GM18520 (cell line): ENCODE measurements at regions not wholly inside any gene's neighbourhood (a gene's known extent, or its start where the extent isn't known, plus 50 kb on each side); places are given as distances from the start of the nearest gene placed in this dataset.
"Not testable (repeated sequence)": the region's sequence is repeated elsewhere in the genome, so short reads cannot be mapped to it uniquely, and the experiment has no call there.

Experiments used
- ATAC-seq: cut with Tn5 transposase; IDR thresholded peaks from one replicate; pipeline ENCODE4 v1.9.1; 2021; ENCODE audit not compliant: unreplicated experiment

DNA sequence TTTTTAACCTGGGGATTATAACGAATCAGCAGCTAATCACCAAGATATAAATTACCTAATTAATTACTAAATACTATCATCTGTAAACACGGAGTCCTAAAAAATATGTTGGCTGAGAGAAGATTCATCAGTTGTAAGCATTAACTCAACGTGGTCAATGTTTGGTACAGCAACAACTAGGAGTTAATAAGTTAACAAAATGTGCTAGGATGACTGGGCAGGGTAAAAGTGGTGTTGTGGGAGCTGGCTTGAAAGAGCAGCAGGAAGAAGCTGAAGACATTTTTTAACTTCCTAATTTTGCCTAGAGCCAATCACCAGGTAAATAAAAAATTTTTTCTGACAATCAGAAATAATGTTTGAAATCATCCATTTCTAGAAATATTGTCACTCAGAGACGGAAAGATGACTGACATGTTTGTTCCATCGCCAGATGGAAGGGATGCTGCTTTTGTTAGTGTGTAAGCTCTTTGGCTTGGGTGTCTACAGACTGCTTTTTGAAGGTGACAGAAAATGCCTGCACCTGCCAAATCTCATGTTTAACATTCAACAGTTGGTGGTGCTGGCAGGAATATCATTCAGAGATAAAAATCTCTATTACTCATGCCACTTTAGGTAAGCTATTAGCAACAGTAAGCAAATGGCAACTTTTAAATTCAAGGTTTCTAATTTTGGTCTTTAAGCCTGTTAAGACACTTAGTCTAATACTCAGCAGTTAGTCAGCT, 1126.9 kb downstream of the STPG2 start:
- ATAC-seq, result no peak

DNA sequence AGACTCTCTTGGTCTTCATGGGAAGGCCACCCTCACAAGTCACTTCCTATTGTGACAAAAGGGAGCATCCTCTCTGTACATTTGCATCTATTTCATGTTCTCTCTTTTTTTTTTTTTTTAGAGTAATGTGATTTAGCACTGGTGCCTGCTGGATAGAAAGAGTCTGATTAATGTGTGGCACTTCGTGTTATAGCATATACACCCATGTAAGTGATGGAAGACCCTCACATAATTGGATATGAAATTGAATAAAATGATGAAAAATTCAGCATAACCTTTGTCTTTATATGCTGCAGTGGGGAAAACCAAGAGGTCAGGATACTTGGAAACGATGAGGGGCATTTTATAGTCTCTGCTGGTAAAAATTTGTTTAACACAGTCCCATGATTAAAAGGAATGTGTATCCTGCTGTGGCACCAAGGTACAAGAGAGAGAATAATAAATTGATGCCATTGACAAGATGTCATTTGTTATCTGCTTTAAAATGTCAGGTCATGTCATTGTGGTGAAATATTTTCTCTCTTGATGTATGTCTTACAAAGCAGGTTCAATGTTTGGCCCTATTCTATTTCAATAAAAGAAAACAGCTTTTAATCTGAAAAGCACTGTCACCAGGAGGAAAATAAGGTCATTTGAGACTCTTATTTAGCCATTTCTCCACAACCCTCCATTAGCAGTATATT, 1115.4 kb downstream of the STPG2 start:
- no peak for ATAC-seq

DNA sequence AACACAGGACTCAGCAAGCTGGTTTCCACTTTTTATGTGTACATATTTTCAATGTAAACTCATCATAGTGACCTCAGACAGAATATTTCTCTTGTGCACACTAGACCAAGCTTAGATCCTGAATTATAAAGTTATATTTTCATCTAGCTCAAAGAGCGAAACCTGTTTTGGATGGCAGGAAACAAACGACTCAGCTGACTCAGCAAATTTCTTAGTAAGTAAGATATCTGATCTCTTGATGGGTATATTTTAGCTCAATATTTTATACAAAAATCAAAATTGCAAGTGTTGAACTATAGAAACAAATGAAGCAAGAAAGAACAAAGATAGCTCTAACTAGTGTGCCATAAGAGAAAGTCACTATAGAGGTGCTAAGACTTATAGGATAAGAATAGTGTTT, 1114.5 kb downstream of the STPG2 start:
- ATAC-seq, result no peak

DNA sequence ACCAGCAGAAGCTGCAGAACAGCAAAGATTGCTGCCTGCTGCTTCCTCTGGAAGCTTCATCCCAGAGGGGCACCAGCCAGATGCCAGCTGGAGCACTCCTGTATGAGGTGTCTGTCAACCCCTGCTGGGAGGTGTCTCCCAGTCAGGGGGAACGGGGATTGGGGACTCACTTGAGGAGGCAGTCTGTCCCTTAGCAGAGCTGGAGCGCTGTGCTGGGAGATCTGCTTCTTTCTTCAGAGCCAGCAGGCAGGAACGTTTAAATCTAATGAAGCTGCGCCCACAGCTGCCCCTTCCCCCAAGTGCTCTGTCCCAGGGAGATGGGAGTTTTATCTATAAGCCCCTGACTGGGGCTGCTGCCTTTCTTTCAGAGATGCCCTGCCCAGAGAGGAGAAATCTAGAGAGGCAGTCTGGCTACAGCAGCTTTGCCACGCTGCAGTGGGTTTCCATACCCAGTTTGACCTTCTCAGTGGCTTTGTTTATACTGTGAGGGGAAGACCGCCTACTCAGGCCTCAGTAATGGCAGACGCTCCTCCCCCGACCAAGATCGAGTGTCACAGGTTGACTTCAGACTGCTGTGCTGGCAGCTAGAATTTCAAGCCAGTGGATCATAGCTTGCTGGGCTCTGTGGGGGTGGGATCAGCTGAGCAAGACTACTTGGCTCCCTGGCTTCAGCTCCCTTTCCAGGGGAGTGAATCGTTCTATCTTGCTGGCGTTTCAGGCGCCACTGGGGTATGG, 1105.7 kb downstream of the STPG2 start:
- not testable (repeated sequence) for ATAC-seq

DNA sequence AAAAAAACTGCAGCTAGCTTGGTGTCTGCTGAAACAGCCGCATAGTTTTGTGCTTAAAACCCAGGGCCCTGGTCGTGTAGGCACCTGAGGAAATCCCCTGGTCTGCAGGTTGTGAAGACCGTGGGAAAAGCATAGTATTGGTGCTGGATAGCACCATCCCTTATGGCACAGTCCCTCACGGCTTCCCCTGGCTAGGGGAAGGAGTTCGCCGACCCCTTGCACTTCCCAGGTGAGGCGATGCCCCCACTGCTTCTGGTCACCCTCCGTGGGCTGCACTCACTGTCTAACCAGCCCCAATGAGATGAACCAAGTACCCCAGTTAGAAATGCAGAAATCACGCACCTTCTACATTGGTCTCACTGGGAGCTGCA, 1105.1 kb downstream of the STPG2 start:
- no peak for ATAC-seq

DNA sequence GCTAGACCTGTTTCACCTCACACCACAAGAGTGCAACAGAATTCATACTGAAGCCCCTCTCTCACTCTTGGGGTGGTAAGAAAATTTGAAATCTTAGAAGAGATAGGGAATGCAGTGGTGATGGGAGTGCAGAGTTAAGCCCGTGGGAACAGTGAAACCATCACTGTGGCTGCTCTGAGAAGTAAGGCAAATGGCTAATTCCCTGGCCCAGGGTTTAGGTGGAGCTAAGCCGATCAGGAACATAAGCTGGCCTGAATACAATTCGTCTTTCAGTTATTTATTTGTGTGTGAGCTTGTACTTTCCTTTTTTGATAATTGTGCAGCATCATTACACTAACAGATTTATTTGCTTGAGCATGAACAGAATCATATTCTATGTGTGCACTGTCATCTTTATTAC, 1070.6 kb downstream of the STPG2 start:
- ATAC-seq, result no peak

DNA sequence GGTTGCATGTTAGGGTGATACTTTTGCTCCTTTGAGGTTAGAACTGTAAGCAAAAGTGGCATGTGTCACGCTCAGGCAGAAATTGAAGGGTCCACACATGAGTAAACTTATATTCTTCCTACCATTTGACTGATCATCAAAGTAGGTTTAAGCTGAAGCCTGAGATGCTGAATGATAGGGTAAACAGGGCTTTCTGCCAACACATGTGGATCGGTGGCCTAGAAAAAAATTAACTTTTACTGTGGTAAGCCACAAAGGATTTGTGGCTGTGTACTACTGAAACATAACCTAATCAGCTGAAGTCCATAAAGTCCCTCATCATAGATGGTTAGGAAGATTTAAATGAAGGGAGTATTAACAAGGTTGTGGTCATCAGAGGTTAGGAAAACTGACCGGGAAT, 1070.1 kb downstream of the STPG2 start:
- no peak for ATAC-seq

DNA sequence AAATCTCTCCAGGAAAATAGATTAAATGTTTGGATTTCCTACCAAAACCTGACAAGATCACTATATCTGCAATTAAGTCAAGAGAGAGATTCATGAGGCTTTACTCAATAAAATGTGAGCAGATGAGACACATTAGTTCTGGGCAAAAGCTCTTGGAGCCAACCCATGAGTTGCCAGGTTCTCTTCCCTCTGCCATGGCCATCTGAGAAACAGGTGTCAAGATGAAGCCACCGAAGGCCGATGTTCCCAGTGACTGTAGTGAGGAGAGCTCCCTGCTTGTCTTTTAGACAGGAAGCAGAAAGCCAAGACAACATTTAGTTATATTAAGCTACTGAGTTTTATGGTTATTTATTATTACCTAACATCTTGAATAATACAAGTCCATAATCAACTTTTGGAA, 1068.7 kb downstream of the STPG2 start:
- no peak for ATAC-seq

DNA sequence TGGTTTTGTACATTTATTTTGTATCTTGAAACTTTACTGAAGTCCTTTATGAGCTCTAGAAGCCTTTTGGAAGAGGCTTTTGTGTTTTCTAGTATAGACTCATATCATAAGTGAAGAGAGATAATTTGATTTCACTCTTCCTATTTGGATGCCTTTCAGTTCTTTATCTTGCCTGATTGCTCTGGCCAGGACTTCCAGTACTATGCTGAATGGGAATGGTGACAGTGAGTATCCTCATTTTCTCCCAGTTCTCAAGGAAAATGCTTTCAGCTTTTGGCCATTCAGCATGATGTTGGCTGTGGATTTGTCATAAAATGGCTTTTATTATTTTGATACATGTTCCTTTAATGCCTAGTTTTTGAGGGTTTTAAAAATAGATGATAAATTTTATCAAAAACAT, 1061.3 kb downstream of the STPG2 start:
- no peak for ATAC-seq

DNA sequence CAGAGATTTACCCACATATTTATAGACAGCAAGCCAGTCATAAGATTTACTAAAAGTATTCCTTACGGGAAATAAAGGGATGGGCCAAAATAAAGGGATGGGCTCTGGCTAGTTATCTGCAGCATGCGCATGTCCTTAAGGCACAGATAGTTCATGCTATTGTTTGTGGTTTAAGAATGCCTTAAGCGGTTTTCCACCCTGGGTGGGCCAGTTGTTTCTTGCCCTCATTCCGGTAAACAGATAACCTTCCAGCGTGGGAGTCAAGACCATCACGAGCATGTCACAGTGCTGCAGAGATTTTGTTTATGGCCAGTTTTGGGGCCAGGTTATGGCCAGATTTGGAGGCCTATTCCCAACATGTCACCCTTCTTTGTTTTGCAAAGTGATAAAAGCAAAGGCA, 1046.2 kb downstream of the STPG2 start:
- not testable (repeated sequence) for ATAC-seq

DNA sequence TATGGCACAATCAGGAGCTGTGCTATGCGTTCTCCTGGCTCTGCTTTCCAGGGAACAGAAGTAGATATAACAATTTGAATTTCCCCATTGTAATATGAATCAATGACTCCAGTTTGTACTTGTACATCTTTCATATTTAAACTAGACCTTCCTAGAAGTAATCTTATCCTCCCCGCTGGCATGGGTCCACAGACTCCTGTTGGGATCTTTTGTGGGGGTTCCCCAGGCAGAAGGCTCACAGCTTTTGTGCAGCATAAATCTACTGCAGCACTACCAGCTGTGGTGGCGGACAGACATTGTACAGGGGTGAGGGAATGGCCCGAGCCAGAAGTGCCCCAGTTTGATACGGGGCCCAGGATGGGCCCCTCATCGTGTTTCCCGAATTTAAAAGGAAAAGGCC, 1042.1 kb downstream of the STPG2 start:
- not testable (repeated sequence) for ATAC-seq

DNA sequence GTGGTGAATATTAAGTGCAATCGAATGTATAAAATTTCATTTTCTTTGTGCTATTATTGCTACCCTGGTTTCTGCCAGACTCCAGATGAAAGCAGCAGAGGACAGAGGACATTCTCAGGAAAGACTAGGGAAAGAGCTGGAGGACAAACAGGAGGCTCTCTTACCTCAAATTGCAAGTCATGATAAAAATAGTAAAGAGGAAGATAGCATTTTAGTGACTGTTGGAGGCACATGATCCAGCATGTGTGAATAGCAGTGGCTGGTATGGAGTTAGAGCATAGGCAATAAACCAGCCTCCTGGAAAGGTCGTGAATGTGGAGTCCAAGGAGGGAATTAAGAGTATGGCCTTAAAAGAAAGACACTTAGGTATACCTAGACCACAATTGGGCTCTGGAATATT, 1040.0 kb downstream of the STPG2 start:
- ATAC-seq, result no peak

DNA sequence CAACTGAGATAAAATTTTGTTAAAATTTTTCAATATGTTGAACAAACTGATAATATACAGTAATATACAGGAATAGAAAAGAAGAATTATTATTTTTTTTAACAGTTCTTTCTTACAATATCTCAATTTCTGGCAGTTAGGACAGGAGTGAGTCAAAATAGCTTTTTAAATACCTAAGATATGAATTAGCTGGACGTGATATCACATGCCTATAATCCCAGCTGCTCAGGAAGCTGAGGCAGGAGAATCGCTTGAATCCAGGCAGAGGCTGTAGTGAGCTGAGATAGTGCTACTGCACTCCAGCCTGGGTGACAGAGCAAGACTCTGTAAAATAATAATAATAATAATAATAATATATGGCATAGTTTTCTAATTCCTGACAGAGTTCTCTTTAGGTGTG, 1039.3 kb downstream of the STPG2 start:
- no peak for ATAC-seq

DNA sequence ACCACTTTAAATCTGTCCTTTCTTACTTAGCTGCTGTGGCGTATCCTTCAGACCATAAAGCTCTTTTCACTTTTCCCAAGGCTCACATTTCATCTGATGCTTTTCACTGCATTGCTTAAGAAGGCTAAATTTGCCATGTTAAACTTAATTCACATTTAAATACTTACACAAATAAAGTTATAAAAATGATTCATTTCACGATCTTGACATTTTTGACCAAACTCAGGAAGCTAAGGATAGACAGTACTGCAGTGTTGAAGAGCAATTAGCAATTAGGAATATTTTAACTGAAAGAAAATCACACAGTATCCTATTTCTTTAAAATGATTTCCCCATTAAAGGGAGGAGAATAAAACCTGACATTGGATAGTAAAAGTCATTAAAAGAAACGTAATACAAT, 1038.6 kb downstream of the STPG2 start:
- ATAC-seq, result no peak

DNA sequence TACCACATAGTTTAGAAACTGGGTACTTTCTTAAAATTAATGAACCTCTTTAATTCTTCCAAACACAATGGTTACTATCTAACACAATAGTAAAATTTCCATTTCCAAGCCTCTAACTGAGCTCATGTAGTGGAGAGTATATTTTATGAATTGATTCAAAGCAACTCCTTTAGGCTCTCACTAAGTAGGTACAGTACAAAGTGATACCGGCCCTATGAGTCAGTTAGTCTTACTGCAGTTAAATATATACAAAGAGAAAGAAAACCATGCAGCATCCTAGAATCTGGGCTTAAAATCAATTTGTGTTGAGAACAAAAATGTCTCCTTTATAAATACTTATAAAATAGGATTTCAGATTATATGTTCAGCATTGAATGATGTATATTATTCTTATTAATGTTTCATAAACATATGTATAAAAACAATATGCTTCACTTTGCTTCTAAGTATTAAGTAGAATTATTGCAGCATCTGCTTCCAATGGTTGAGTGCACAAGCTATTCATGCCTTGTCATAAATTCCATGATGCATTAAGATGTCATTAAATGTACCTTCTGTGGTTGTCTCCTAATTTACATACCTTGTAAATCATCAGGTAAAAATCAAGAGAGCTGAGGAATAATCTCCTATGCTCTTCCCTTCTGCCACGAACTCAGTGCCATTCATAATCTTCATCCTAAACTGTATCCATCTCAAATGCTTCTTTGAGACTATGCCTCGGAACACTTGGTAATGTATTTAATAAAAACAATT, 1037.8 kb downstream of the STPG2 start:
- no peak for ATAC-seq

DNA sequence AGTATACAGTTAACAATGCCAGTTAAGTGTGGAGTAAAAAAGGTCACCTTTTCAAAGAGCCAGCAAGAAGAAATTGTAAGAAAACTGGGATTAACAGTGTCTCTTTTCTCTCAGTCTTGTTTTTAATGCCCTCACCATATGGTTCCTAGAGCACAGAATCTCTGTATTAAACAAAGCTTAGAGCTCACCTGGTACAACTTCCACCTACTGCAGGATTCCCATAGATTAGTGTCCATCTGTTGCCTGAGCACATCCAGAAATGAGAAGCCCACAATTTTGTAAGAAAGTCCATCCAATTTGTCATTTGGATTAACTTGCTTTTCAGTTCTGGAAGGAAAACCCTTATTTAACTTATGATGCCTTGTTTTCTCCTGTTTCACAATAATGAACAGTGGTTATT, 1037.1 kb downstream of the STPG2 start:
- ATAC-seq, result no peak

DNA sequence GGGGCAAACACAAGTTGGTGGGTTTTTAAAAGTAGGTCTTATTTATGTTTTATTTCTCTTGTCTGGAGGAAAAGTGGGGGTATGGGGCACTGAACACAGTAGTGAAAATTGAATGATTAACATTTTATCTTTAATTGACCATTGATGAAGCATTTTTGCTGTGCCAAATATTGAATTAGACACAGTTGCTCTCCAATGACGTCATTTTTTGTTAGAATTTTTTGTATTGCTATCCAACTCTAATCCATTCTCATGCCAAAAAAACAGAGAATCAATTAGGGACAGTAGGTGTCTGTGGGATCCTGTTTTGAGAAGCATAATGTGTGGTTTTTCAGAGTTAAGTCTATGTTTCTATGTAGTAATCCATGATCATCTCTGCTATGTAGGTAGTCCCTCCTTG, 1032.8 kb downstream of the STPG2 start:
- no peak for ATAC-seq

DNA sequence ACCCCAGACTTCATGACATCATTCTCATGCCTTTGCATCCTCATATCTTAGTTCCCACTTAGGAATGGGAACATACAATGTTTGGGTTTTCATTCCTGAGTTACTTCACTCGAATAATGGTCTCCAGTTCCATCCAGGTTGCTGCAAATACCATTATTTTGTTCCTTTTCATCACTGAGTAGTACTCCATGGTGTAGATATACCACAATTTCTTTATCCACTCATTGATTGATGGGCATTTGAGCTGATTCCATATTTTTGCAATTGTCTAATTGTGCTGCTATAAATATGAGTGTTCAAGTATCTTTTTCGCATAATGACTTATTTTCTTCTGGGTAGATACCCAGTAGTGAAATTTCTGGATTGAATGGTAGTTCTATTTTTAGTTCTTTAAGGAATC, 1026.8 kb downstream of the STPG2 start:
- ATAC-seq, result no peak

DNA sequence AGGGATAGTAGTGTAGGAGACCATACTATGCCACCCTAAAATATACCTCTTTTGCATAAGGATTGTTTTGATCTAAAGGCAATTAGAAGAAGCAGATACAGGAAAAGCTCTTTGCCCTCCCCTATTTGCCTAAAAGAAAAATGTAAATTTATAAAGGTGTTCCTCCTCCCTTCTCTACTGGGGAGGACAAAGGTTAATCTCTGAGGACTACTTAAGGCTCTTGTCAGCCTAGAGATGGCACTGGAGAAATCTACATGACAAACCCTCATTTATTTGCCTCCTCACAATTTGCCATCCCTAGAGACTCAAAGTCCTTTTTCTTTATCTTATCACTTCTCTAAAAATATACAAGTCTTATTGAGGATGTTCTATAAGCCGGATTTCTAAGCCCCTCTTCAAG, 1021.8 kb downstream of the STPG2 start:
- ATAC-seq, result no peak

DNA sequence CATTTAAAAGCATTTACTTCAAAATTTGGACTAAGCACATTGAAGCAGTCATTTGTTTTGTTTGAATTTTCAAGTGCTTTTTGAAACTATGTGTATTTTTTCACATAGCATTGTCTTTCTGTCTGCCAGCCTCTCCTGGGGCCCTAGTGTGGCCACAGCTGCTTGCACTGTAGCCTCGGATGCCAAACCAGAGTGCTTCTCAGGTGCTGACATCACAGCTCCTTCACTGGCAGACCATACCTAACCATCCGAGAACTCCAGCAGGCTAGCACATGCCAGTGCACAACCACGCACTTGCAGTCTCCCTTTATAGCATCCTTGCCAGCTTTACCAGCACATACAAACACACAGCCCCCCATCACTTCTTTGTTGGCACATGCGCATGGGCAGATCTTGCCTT, 1019.7 kb downstream of the STPG2 start:
- ATAC-seq, result no peak

DNA sequence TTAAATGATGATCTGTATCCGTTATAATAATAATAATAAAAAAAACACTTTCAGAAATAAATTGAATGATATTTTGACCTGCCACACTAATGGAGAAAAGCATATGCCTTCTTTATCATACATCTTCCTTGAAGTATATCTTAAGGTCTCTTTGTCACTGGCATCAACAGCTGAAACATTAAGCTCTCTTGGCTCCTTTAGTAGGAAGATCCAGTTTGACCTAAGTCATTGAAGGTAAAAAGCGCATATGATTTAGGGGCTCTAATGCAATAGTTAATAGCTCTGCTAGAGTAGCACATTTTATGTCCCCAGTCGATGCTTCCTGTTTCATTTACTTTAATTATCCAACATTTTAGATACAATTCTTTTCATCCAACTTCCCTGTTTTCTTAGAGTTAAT, 1010.8 kb downstream of the STPG2 start:
- ATAC-seq, result no peak

DNA sequence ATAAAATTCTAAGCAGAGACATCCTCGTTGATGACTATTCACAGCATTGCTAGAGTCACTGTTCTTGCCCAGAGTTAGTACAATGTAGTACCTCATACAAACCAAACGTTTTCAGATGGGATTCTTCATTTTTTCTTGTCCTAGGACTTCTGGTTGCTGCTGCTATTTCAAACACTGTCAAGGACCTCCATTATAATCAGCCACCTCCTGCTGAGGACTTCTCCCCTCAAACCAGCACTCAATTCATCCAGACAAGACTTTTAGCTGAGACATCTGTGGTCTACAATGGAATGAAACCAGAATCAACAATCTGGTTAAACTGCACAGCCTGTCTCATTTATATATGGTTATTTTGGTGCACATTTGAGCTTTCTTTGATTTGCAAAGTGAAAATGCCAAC, 1008.8 kb downstream of the STPG2 start:
- no peak for ATAC-seq
